ENCODE measurements at regions not wholly inside any gene's neighbourhood (a gene's known extent, or its start where the extent isn't known, plus 50 kb on each side); places are given as distances from the start of the nearest gene placed in this dataset.

GRCh38 chr13:63190219-63190618, 1774.6 kb upstream of the PCDH20 start:
- no peak overlapping the region for H3K27ac ChIP-seq
- no peak overlapping the region for H3K4me3 ChIP-seq
- no peaks in the 10 kb centered on the region for H3K36me3 ChIP-seq
- H3K9me3 ChIP-seq, result no peaks in the 10 kb centered on the region
- H3K27me3 ChIP-seq (replicated peaks; ENCODE audit: insufficient read depth), result no peaks in the 10 kb centered on the region
- no peak for ATAC-seq (ENCODE audit: insufficient number of reproducible peaks, low FRiP score, low read depth)
- TF ChIP-seq CTCF (IDR thresholded peaks at IDR 0.05), result no peak
- no peak for DNase-seq (ENCODE audit: low spot score)
- H3K4me1 ChIP-seq (ENCODE audit: control insufficient read depth in 1 of 2, low read depth in 2 of 2), result no peaks in the 10 kb centered on the region

GRCh38 chr13:63189712-63190111, 1774.1 kb upstream of the PCDH20 start:
- H3K27ac ChIP-seq, result no peak overlapping the region
- no peaks in the 10 kb centered on the region for H3K9me3 ChIP-seq
- no peaks in the 10 kb centered on the region for H3K27me3 ChIP-seq (replicated peaks; ENCODE audit: insufficient read depth)
- ATAC-seq (ENCODE audit: insufficient number of reproducible peaks, low FRiP score, low read depth) (no peak), DNase-seq (ENCODE audit: low spot score) (no peak)
- H3K4me1 ChIP-seq (ENCODE audit: control insufficient read depth in 1 of 2, low read depth in 2 of 2), result no peaks in the 10 kb centered on the region
- no peak overlapping the region for H3K4me3 ChIP-seq
- H3K36me3 ChIP-seq, result no peaks in the 10 kb centered on the region
- TF ChIP-seq CTCF (IDR thresholded peaks at IDR 0.05), result no peak

GRCh38 chr13:63184693-63185092, 1769.0 kb upstream of the PCDH20 start:
- Histone ChIP-seq H3K4me3 (no peak overlapping the region), H3K9me3 (no peaks in the 10 kb centered on the region), H3K27ac (no peak overlapping the region), H3K36me3 (no peaks in the 10 kb centered on the region), H3K27me3 (replicated peaks; ENCODE audit: insufficient read depth) (no peaks in the 10 kb centered on the region), H3K4me1 (ENCODE audit: control insufficient read depth in 1 of 2, low read depth in 2 of 2) (no peaks in the 10 kb centered on the region)
- no peak for TF ChIP-seq CTCF (IDR thresholded peaks at IDR 0.05)
- DNase-seq (ENCODE audit: low spot score) (no peak), ATAC-seq (ENCODE audit: insufficient number of reproducible peaks, low FRiP score, low read depth) (no peak)

GRCh38 chr13:63175536-63175935, 1759.9 kb upstream of the PCDH20 start:
- Histone ChIP-seq H3K9me3 (no peaks in the 10 kb centered on the region), H3K4me3 (no peak overlapping the region), H3K27ac (no peak overlapping the region), H3K27me3 (replicated peaks; ENCODE audit: insufficient read depth) (no peaks in the 10 kb centered on the region), H3K36me3 (no peaks in the 10 kb centered on the region), H3K4me1 (ENCODE audit: control insufficient read depth in 1 of 2, low read depth in 2 of 2) (no peaks in the 10 kb centered on the region)
- no peak for TF ChIP-seq CTCF (IDR thresholded peaks at IDR 0.05)
- DNase-seq (ENCODE audit: low spot score), result no peak
- no peak for ATAC-seq (ENCODE audit: insufficient number of reproducible peaks, low FRiP score, low read depth)

GRCh38 chr13:63167699-63168337, 1752.2 kb upstream of the PCDH20 start:
- no peaks in the 10 kb centered on the region for H3K36me3 ChIP-seq
- H3K9me3 ChIP-seq, result no peaks in the 10 kb centered on the region
- H3K4me1 ChIP-seq (ENCODE audit: control insufficient read depth in 1 of 2, low read depth in 2 of 2), result no peaks in the 10 kb centered on the region
- ATAC-seq (ENCODE audit: insufficient number of reproducible peaks, low FRiP score, low read depth) (no peak), DNase-seq (ENCODE audit: low spot score) (no peak)
- no peak overlapping the region for H3K4me3 ChIP-seq
- no peak overlapping the region for H3K27ac ChIP-seq
- no peaks in the 10 kb centered on the region for H3K27me3 ChIP-seq (replicated peaks; ENCODE audit: insufficient read depth)
- TF ChIP-seq CTCF (IDR thresholded peaks at IDR 0.05), result no peak
